HUES6 (cell line): ENCODE measurements at regions not wholly inside any gene's neighbourhood (a gene's known extent, or its start where the extent isn't known, plus 50 kb on each side); places are given as distances from the start of the nearest gene placed in this dataset.

Experiments
- H3K27ac ChIP-seq: 2 replicates; pipeline ENCODE4 v1.7.0; 2013; ENCODE audit warnings: low read depth, mild to moderate bottlenecking, low read length, inconsistent platforms
- H3K27me3 ChIP-seq: 2 replicates; pipeline ENCODE4 v1.6.1; 2013; ENCODE audit warnings: low read length; ENCODE audit not compliant: control insufficient read depth, insufficient read depth
- H3K36me3 ChIP-seq: 2 replicates; pipeline ENCODE4 v1.6.1; 2013; ENCODE audit warnings: low read length; ENCODE audit not compliant: control insufficient read depth, insufficient read depth
- H3K4me1 ChIP-seq: 2 replicates; pipeline ENCODE4 v1.6.1; 2013; ENCODE audit warnings: low read length; ENCODE audit not compliant: control insufficient read depth, insufficient read depth
- H3K4me3 ChIP-seq: 2 replicates; pipeline ENCODE4 v1.5.1; 2013; ENCODE audit warnings: low read depth, low read length
- H3K9ac ChIP-seq: one replicate; pipeline ENCODE4 v1.6.1; 2013; ENCODE audit warnings: mild to moderate bottlenecking, low read length
- H3K9me3 ChIP-seq: 2 replicates; pipeline ENCODE4 v1.6.1; 2013; ENCODE audit warnings: low read depth, low read length; ENCODE audit not compliant: control insufficient read depth, insufficient read depth

DNA sequence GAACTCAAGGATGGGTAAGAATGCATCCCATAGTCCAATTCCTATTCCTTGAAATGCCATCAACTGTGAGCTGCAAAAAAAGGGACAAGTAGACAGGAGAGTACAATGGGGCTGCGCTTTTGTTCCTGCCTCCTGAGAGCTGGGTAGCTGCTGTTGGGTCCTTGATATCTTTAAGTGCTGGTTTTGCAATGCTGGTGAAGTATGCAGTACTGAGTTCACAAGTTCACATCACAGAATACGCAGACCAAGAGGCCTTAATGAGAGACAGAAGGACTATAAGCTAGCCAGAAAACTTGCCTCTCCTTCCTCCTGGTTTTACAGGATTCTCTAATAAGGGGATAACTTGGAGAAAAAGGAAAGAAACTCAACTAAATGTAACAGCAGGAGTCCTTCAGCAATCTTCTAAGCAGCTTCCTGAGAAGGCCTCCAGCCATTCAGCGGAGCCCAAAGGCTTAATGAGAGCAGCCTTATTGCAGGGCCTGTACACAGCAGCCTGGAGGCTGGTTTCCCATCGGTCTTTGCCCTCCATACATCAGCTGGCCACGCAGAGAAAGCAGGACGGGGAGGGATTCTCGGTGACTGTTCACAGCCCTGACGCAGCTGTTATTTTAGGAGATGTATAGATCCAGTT, 293.1 kb downstream of the CDCA7 start:
- Histone ChIP-seq H3K9ac (no peak overlapping the region), H3K27me3 (no peaks in the 10 kb centered on the region), H3K4me3 (no peak overlapping the region), H3K4me1 (peaks cover 9% of the 10 kb centered on the region), H3K27ac (no peak overlapping the region), H3K36me3 (no peaks in the 10 kb centered on the region), H3K9me3 (no peaks in the 10 kb centered on the region)

DNA sequence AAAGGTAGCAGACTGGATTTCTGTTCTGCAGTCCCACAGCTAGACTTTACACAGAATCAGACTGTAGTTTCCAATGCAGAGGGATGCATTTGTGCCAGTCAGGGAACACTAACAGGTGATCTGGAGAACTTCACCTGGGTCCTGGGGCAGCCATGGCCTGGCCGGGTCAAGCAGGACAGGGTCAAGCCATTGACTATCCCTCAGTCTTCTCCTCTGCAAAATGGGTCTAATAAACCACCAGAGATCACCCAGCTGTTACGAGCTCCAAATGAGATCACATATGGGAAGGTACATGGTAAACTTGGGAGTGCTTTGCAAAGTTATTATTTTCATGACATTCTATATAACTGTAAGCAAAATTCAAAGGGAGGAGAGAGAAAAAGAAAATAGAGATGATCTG, 294.1 kb downstream of the CDCA7 start:
- Histone ChIP-seq H3K27ac (no peak overlapping the region), H3K9me3 (no peaks in the 10 kb centered on the region), H3K4me3 (no peak overlapping the region), H3K36me3 (no peaks in the 10 kb centered on the region), H3K9ac (no peak overlapping the region), H3K4me1 (peaks cover 15% of the 10 kb centered on the region), H3K27me3 (no peaks in the 10 kb centered on the region)

GRCh38 chr2:173649527-173650219, 295.0 kb downstream of the CDCA7 start:
- Histone ChIP-seq H3K27me3 (no peaks in the 10 kb centered on the region), H3K36me3 (no peaks in the 10 kb centered on the region), H3K9me3 (no peaks in the 10 kb centered on the region)

DNA sequence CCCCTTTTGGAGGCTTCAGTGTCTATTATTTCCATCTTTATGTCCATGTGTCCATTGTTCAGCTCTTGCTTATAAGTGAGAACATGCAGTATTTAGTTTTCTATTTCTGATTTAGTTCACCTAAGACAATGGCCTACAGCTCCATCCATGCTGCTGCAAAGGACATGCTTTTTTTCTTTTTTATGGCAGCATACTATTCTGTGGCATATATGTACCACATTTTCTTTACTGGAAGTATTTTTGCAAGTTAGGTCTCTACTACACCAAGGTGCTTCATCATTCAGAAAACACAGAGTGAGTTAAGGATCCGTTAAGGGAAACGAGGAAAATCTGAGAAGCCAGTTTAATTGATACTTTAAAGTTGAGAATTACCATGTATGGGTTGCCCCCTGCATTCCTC, 297.2 kb downstream of the CDCA7 start:
- Histone ChIP-seq H3K4me1 (peaks cover 21% of the 10 kb centered on the region), H3K4me3 (no peak overlapping the region), H3K27ac (no peak overlapping the region), H3K9me3 (no peaks in the 10 kb centered on the region), H3K36me3 (no peaks in the 10 kb centered on the region), H3K9ac (no peak overlapping the region), H3K27me3 (no peaks in the 10 kb centered on the region)

More at GRCh38 chr2:173649527-173650219, 295.0 kb downstream of the CDCA7 start:
- H3K4me1 ChIP-seq, result peaks cover 21% of the 10 kb centered on the region
- no peak overlapping the region for H3K4me3 ChIP-seq
- H3K27ac ChIP-seq, result no peak overlapping the region
- H3K9ac ChIP-seq, result no peak overlapping the region

DNA sequence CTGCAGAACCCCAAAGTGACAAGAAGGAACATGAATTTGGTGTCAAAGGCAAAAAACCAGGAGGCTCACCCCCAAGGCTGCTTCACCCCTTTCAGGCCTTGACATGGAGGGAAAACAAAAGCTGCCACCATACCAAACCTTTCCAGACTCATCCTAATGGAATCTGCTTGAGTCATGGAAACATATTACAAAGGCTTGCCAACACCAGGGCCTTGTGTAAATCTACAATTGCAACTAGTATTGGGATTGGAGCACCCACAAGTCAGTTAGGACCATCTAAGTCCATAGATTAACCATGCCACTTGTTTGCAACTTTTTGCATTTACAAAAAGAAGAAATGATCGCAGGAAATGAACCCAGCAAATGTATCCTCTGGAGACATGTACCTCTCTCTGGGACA, 297.6 kb downstream of the CDCA7 start:
- Histone ChIP-seq H3K27ac (peak overlapping the region; percentile 54; the same call in 1 of the 2 replicates), H3K9me3 (no peaks in the 10 kb centered on the region), H3K4me1 (peaks cover 21% of the 10 kb centered on the region), H3K27me3 (no peaks in the 10 kb centered on the region), H3K36me3 (no peaks in the 10 kb centered on the region), H3K4me3 (no peak overlapping the region), H3K9ac (no peak overlapping the region)

- H3K27me3 ChIP-seq, result no peaks in the 10 kb centered on the region
- H3K9me3 ChIP-seq, result no peaks in the 10 kb centered on the region
- H3K27ac ChIP-seq, result peak overlapping the region; percentile 54; the same call in 1 of the 2 replicates
- peaks cover 19% of the 10 kb centered on the region for H3K4me1 ChIP-seq
- H3K36me3 ChIP-seq, result no peaks in the 10 kb centered on the region
- no peak overlapping the region for H3K4me3 ChIP-seq
- no peak overlapping the region for H3K9ac ChIP-seq
These were observed 298.2 kb downstream of the CDCA7 start for GRCh38 chr2:173652767-173653431.

GRCh38 chr2:173653432-173653805, 298.7 kb downstream of the CDCA7 start:
- H3K36me3 ChIP-seq, result no peaks in the 10 kb centered on the region
- peaks cover 17% of the 10 kb centered on the region for H3K4me1 ChIP-seq
- H3K9ac ChIP-seq, result no peak overlapping the region
- no peak overlapping the region for H3K4me3 ChIP-seq
- H3K9me3 ChIP-seq, result no peaks in the 10 kb centered on the region
- H3K27me3 ChIP-seq, result no peaks in the 10 kb centered on the region
- H3K27ac ChIP-seq, result no peak overlapping the region

DNA sequence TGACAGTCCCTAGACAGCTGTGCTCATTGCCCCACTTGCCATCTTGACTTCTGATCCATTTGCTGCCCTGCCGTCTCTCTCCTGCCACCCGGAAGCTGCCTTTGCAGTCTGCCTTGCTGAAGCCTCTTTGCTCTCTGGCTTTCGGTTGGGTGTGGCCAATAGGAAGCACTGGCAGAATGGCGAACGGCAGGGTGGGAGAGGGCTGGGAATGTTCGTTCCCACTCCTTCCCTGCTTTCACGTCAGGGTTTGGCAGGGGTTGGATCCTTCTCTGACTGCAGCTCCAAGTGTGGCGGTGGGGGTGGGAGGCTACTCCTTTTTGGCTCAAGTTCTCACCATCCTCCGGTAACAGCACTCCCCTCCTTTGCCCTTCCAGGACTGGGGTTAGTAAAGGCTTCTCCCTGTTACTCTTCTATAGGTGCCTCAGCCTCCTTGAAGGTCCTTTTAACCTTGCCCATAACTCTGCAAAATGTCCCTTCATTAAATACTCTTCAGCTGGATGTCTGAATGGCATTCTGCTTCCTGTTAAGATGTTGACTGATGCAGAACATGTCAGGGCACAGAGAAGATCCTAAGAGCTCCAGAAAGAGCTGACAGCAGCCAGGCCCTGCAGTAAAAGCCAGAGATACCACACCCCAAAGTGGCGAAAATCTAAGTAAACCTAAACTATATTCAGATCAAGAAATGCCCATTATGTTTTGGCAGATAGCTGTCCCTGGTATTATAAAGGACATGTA, 299.7 kb downstream of the CDCA7 start:
- Histone ChIP-seq H3K4me1 (peaks cover 17% of the 10 kb centered on the region), H3K27ac (no peak overlapping the region), H3K4me3 (no peak overlapping the region), H3K36me3 (no peaks in the 10 kb centered on the region), H3K27me3 (no peaks in the 10 kb centered on the region), H3K9ac (no peak overlapping the region), H3K9me3 (no peaks in the 10 kb centered on the region)

DNA sequence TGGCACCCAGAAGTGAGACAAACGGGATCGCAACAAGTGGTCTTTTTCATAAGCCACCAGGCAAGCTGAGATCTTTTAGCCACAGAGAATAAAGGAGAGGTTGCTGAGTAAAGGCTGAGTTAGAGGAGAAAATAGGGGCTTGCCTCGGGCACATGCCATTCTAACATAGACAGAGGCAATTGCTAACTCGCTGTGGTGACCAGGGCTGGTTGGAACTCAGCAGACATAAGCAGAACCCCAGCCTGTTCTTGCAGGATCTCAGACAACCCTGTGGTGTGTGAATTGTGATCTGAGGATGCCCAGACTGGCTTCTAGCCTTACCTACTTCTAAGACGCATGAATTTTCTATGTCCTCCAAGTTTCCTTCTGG, 300.2 kb downstream of the CDCA7 start:
- Histone ChIP-seq H3K4me1 (peaks cover 17% of the 10 kb centered on the region), H3K4me3 (no peak overlapping the region)

DNA sequence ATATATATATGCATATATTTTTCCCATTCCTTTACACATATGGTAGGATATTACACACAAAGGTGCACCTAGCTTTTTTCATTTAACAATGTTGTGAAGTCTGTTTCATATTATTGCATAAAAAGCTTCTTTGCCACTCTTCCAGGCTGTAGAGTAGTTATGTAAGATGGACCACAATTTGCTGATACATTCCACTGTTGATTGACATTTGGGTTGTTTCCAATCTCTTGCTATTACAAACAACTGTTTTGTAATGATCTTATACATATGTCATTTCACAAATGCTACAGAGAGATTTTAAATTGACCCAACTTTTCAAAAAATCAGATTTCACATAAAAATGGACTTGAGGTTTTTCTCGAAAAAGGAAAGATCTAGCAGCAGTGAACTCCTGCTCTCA, 301.4 kb downstream of the CDCA7 start:
- Histone ChIP-seq H3K9ac (no peak overlapping the region), H3K27me3 (no peaks in the 10 kb centered on the region), H3K36me3 (no peaks in the 10 kb centered on the region), H3K9me3 (no peaks in the 10 kb centered on the region), H3K4me1 (peaks cover 17% of the 10 kb centered on the region), H3K4me3 (no peak overlapping the region), H3K27ac (no peak overlapping the region)

More for the DNA sequence above, 300.2 kb downstream of the CDCA7 start:
- no peak overlapping the region for H3K27ac ChIP-seq
- no peaks in the 10 kb centered on the region for H3K36me3 ChIP-seq
- no peak overlapping the region for H3K9ac ChIP-seq
- no peaks in the 10 kb centered on the region for H3K9me3 ChIP-seq
- no peaks in the 10 kb centered on the region for H3K27me3 ChIP-seq
